ENCODE measurements at regions not wholly inside any gene's neighbourhood (a gene's known extent, or its start where the extent isn't known, plus 50 kb on each side); places are given as distances from the start of the nearest gene placed in this dataset.
"Not testable (repeated sequence)": the region's sequence is repeated elsewhere in the genome, so short reads cannot be mapped to it uniquely, and the experiment has no call there.

DNA sequence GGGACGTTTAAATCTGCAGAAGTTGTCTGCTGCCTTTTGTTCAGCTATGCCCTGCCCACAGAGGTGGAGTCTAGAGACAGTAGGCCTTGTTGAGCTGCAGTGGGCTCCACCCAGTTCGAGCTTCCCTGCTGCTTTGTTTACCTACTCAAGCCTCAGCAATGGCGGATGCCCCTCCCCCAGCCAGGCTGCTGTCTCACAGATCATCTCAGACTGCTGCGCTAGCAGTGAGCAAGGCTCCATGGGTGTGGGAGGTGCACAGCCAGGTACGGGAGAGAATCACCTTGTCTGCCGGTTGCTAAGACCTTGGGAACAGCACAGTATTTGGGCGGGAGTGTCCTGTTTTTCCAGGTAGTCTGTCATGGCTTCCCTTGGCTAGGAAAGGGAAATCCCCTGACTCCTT is 114.3 kb upstream of the PALM2AKAP2 start:
- DNase-seq (ENCODE audit: low spot score) = not testable (repeated sequence)

DNA sequence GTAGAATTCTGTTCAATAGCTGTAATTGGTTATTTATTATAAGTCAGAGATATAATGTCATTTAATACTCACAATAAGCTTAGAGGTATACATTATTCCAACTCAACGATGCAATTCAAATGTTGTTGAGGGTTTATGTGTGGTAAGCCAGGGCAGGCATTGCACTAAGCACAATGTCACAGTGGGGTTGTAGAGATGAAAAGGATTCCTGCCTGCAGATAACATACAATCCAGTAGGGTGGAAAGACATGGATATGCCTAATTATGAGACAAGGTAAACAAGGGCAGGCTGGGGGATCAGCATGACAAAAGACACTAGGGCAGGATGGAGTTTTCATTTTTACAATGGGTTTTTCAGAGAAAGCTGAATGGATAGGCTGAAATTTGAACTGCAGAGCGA is 98.7 kb upstream of the PALM2AKAP2 start:
- no peak for DNase-seq (ENCODE audit: low spot score)

DNA sequence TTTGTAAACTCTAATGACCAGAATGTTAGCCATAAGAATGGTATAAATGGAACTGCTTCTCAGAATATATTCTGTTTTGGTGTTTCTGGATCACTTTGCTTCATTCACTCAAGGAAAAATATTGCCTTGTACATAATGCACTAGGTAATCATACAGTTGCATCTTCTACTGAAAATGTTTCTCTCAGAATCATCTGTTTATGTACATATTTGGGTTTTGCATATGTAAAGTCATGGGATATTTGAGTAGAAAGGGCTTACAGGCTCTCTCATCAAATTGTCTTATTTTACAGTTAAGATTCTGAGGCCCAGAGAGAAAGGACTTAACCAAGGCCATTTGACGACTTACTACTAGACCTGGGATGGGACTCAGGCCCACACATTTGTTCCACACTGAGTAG is 97.8 kb upstream of the PALM2AKAP2 start:
- DNase-seq (ENCODE audit: low spot score) = no peak

DNA sequence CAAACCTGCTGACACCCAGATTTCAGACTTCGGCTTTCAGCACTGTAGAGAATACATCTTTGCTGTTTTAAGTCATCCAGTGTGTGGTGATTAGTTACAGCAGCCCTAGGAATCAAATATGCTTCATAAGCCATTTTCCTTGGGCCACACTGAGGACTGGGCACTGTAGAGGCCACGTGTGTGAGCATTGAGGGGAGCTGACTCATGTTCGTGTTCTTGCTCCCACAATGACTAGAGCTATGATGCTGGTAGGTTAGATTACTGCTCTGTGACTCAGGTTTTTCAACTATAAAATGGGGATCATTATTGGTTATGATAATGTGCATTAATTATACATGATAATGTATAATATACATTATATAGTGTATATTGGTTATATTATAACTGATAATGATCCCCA is 96.5 kb upstream of the PALM2AKAP2 start:
- DNase-seq (ENCODE audit: low spot score) = no peak

DNA sequence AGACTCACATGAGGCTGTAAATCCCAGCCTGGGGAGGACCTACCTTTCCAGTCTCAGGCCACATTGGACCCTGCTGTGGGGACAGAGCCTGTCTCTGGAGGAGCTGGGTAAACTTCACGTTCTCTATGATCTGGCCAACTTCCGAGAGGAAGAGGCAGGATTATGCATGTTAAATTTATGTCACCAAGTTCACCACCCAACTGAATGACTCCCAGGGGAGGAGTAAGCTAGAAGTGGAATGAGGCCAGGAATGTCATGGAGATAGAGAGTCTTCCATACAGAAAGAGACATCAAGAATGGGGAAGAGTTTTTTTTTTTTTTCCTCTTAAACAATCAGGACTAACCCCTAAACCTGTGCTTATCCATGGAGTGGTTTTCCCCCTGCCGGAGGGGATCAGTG is 90.3 kb upstream of the PALM2AKAP2 start:
- DNase-seq (ENCODE audit: low spot score) = no peak

DNA sequence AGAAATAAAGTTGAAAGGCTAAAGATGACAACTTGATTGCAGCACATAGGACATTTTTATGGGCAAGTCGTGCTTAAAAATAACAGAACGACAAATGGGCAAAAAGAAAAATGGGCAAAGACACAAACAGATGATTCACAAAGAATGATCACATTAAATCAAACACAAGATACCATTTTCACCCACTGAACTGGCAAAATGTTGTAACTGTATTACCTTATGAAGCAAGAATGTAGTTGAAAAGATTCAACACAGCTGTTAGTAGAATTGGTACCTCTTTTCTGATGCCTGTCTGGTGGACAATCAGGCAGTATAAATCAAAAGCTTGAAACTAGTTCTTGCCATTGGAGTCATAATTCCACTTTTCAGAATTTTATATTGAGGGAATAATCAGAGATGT is 81.0 kb upstream of the PALM2AKAP2 start:
- no peak for DNase-seq (ENCODE audit: low spot score)

DNA sequence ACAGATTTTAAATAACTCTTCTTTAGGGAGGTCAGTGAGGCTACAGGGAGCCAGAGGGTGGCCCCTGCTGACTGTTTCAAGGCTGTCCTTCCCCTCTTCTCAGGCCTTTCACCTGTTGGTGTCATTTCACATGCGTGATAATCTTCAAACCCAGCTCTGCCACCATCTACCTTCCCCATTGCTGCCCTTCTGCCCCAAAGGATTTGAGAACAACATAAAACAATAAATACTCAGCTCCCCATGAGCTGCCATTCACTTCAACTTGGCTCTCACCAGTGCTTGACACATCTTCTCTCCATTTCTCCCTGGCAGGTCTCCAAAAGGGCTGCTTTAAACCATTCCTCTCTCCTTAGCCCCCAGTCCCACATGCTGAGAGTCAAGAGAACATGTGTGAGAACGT is 75.5 kb upstream of the PALM2AKAP2 start:
- DNase-seq (ENCODE audit: low spot score) = no peak

DNA sequence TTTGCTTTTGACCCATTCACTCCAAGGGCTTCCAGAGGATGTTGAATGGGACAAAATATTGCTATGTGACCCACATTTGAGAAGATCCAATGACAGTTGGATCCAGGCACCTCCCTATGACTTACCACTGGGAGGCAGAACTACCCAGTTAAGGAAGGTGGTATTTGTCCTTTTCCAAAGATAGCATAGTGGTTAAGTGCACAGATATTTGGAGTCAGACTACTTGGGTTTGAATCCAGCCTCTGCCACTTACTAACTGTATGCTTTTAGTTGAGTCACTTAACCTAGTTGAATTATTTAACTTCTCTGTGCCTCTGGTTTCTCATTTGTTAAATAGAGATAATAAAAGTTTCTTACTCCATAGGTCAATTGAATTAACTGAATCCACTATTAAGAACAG is 74.5 kb upstream of the PALM2AKAP2 start:
- DNase-seq (ENCODE audit: low spot score) = no peak

DNA sequence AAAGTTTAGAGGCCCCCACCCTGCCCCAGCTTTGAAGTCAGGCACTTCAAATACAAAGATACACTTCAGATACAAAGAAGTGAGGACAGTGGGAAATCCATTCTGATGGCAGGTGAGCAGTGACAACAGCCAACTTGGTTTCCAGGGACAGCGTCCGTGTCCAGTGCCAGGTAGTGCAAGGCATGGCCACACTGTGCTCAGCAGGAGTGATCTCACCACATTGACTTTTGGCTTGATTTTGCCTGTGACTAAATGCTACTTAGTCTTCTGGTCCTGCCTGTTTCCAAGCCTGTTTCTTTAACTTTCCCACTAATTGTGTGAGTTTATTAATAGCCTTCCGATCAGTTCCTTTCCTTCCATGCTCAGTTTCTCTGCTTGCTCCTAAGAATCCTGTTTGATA is 72.6 kb upstream of the PALM2AKAP2 start:
- no peak for DNase-seq (ENCODE audit: low spot score)

DNA sequence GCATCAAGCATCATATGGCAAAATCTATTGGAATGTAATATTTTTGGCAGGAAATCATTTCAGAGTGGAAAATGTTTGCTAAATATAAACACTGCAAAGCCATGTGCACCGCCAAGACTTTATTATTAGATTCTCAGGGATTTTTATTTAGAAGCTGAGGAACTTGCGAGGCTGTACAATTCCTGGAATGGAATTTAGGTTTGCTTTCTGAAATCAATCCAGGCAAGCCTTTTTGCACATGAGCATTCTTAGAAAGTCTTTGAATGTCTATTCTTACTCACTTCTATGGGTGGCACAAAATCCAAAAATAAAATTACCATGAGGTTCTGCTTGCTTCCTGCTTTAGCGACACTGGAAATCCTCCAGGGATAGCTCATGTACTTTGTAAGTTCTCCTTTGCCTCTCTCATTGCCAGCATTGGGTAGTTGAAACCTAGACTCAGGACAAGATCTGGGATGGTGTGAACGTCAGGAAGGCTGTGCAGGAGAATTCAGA is 71.5 kb upstream of the PALM2AKAP2 start:
- DNase-seq (ENCODE audit: low spot score) = no peak

DNA sequence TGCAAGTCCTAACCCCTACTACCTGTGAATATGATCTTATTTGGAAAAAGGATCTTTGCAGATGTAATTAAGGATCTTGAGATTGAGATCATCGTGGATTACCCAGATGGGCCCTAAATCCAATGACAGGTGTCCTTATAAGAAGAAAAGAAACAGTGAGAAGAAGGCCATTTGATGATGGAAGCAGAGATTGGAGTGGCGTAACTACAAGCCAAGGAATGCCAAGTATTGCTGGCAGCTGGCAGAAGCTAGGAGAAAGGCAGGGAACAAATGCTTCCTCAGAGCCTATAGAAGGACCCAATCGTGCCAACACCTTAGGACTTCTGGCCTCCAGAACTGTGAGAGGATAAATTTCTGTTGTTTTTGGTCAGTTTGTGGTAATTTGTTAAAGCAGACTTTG is 70.1 kb upstream of the PALM2AKAP2 start:
- no peak for DNase-seq (ENCODE audit: low spot score)

DNA sequence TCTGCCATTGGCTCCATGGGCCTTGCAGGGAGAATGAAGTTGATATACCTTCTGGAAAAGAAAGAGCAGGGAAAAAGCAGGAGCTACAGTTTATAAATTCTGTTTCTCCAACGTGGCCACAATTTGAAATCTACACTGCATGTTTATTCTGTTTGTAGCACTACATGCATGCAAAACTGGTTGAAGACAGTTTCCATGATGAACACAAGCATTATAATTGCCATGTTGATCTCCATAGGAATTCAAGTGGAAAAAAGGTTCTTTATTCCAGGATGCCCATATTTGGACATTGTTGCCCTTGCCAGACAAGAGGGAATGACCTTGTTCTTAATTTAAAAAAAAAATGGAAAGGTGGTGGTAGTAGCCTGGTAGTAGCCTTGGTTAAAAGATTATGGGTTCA is 69.2 kb upstream of the PALM2AKAP2 start:
- no peak for DNase-seq (ENCODE audit: low spot score)

DNA sequence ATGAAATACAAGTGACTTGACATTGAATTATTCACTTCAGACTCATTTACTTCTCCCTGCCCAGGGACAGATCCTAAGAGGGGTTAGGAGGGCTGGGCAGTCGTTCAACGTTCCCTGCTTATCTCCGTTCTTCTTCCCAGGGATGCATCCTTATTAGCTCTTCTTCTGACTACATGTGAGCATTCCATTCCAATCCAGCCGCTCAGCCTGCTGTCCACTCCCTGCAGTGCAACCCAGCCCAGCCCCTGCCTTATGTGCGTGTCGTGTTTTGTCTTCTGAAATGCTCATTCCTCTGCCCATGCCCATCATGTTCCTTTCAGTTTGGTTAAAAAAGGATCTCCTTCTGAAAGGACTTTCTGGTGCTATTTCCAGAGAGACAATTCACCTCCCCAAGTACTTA is 64.7 kb upstream of the PALM2AKAP2 start:
- no peak for DNase-seq (ENCODE audit: low spot score)

DNA sequence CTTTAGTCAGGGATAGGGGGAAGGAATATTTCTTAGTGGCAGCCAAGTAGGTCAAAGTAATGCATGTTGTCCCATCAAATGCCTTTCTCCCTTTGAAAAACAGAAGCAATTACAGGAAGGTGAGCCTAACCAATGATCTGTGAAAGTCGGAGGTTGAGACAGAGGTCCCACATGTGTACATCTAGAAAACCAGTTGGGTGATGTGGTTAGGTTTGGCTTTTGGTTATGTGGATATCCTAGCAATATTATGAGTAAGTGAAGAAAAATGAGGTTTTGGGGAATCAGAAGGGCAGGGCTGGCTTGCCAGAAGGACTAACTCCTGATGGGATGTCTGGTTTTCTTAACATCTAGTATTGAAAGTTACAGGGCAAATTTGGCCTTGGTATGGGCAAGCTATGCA is 63.4 kb upstream of the PALM2AKAP2 start:
- no peak for DNase-seq (ENCODE audit: low spot score)

DNA sequence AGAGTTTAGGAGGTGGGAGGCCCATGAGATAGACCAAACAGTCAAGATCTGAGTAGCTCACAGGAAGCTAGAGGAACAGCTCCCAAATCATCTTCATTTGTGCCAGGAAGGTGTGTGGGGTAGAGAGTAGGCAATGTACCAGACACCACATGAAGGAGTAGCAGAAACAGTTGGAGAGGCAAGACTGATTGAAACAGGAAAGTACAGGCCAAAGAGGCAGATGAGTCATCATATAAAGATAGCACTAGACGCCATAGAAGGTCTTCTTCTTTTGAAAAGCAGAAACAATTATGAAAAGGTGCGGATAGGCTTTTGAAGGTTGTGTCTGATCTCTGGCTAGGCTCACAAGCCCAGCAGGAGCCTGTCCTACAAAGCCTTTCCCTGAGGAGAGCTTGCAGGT is 62.7 kb upstream of the PALM2AKAP2 start:
- no peak for DNase-seq (ENCODE audit: low spot score)

DNA sequence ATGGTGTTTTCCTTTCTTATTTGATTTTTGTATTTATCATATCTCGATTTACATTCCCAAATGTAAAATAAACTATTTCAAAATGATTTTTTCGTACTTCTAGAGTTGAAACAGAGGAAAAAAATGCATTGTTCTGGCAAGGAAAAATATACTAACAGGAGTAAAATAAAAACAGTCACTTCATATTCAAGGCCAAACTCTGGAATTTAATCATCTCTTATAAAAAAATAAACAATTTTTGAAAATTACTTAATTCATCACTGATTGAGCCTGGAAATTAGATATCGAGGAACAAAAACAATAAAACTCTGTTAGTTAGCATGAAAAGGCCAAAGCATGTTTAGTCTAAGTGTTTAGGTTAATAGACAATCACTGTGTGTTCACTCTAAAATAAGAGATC is 61.1 kb upstream of the PALM2AKAP2 start:
- DNase-seq (ENCODE audit: low spot score) = no peak

DNA sequence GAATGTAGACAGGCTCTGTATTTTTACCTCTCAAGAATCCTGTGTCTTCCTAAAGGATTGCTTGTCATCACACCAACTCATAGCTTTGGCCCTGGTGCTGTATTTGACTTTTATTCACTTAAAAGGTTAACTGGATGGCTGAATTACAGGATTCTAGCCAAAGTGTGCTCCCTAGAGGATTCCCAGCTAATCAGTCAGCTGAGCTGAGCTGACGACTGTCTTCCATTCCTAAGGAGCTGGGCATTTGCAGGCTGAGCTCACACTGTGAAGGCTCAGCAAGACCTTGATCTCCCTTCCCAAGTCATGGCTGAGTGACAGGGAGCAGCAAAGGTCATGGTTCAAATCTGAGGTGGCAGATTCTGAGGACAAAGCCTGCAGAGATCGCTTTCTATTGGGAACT is 59.0 kb upstream of the PALM2AKAP2 start:
- DNase-seq (ENCODE audit: low spot score) = no peak

DNA sequence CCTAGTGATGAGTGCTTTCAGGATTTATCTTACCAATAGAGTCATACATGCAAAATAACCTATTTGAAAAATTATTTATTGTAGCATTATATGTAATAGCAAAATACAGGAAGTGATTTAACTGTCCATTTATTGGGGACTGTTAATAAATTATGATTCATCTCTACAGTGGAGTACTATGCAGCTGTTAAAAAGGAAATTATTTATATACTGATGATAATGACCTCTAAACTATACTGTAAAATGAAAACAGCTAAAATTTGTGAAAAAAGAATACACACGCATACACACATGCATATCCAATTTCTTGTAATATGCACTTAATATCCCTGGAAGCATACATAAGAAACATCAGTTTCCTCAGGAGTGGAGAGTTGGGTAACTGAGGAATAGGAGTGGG is 58.0 kb upstream of the PALM2AKAP2 start:
- DNase-seq (ENCODE audit: low spot score) = no peak

DNA sequence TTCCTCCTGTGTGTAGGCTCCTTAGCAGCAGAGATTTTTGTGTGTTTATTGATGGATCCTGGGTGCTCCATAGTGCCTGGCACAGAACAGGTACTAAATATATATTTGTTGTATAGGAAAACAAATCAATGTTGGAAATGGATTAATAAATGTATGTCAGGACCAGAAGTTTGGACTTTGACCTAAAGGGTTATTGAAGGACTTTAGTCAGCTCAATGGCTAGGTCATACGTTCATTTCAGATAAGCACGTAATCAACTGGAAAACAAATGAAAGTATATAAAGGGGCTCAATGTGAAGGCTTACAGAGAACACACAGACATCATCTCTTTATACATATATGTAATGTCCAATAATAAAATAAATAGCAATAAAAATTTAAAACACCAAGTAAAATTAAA is 56.2 kb upstream of the PALM2AKAP2 start:
- DNase-seq (ENCODE audit: low spot score) = no peak

DNA sequence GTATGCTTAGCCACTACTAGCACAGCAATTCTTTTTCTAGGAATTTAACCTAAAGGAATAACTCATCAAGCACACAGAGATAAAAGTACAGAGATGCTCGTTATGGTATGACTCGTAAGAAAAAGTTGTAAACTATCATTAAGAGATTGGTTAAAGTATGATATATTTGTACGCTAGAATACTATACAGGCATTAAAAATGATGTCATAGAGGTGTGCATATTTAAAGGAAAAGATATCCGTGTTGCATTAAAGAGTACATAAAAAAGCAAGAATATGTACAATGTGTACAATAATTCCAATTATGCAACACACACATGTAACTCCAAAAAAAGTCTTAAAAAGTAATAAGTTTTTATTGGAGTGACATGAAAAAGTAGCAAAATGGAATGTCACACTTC is 54.5 kb upstream of the PALM2AKAP2 start:
- DNase-seq (ENCODE audit: low spot score) = no peak

DNA sequence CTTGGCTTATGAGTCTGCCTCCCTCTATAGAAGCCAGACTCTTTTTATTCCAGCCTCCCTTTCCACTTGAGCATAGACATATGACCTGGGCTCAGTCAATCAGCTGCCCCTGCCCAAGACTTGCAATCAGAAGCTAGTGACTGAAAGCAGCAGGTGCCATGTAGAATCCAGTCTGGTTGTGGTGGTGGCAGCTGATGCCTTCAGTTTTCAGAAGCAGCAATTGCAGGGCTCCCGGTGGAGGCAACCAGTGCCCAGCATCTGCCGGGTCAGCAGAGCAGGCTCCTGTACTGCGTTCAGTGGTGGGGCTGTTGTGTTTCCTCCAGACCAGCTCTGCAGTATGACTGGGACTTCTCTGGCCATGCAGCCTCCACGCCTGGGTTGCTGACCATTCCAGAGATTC is 53.9 kb upstream of the PALM2AKAP2 start:
- no peak for DNase-seq (ENCODE audit: low spot score)

DNA sequence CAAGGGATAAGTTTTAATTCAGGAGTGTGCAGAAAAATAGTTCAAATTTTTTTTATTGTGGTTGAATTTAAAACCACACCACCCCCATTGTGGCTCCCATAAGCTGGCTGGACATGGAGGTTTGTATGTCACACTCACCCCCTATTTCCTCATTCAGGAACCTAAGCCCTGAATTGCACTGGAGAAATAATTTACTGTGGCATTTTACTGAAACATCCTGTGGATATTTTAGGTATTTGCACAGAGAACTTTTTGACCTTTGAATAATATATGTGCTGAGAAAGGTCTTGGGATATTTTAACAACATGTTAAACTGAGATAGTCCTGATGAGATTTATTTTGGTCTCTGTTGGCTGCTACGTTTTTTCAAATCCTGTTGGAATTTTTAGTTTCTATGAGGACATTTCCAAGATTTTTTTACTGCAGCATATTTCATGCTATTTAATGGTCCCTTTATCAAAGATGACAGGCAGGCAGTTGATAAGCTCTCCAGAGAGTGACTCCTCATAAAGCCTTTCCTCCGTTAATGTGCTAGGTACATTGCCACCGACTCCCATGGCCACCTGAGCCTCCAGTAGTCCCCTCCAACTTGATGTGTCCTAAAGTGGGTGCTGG is 51.2 kb upstream of the PALM2AKAP2 start:
- no peak for DNase-seq (ENCODE audit: low spot score)

DNA sequence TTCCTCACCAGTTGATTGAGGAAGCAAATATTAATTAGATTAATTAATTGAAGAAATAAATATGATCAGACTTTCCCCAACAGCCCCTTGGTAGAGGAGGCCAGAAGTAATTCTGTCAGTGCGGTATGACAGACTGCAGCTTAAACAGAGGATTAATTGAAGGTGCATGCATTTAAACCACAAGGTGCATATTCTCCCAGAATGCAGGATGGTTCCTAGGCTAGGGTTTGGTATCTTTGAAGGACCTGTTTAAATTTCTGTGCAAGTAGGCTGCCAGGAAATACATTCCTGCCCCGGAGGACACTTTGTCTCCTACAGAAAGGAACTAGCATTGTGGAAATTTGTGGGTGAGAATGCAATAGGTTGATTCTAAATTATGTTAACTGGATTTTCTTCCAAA is 50.5 kb upstream of the PALM2AKAP2 start:
- DNase-seq (ENCODE audit: low spot score) = no peak
